ENCODE measurements at regions not wholly inside any gene's neighbourhood (a gene's known extent, or its start where the extent isn't known, plus 50 kb on each side); places are given as distances from the start of the nearest gene placed in this dataset.
"Not testable (repeated sequence)": the region's sequence is repeated elsewhere in the genome, so short reads cannot be mapped to it uniquely, and the experiment has no call there.

GRCh38 chr12:34613988-34614387, 591.7 kb downstream of the ALG10 start:
- TF ChIP-seq JUN (IDR thresholded peaks at IDR 0.05); CHD4 (IDR thresholded peaks at IDR 0.05; ENCODE audit: borderline replicate concordance); EP300 (IDR thresholded peaks at IDR 0.05); KDM1A (IDR thresholded peaks at IDR 0.05; ENCODE audit: low read depth); ESRRA (IDR thresholded peaks at IDR 0.05; ENCODE audit: borderline replicate concordance, low read length): not testable (repeated sequence)
- TF ChIP-seq, protein P1, sequence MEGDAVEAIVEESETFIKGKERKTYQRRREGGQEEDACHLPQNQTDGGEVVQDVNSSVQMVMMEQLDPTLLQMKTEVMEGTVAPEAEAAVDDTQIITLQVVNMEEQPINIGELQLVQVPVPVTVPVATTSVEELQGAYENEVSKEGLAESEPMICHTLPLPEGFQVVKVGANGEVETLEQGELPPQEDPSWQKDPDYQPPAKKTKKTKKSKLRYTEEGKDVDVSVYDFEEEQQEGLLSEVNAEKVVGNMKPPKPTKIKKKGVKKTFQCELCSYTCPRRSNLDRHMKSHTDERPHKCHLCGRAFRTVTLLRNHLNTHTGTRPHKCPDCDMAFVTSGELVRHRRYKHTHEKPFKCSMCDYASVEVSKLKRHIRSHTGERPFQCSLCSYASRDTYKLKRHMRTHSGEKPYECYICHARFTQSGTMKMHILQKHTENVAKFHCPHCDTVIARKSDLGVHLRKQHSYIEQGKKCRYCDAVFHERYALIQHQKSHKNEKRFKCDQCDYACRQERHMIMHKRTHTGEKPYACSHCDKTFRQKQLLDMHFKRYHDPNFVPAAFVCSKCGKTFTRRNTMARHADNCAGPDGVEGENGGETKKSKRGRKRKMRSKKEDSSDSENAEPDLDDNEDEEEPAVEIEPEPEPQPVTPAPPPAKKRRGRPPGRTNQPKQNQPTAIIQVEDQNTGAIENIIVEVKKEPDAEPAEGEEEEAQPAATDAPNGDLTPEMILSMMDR (IDR thresholded peaks at IDR 0.05) = not testable (repeated sequence)
- TF ChIP-seq, protein P2, sequence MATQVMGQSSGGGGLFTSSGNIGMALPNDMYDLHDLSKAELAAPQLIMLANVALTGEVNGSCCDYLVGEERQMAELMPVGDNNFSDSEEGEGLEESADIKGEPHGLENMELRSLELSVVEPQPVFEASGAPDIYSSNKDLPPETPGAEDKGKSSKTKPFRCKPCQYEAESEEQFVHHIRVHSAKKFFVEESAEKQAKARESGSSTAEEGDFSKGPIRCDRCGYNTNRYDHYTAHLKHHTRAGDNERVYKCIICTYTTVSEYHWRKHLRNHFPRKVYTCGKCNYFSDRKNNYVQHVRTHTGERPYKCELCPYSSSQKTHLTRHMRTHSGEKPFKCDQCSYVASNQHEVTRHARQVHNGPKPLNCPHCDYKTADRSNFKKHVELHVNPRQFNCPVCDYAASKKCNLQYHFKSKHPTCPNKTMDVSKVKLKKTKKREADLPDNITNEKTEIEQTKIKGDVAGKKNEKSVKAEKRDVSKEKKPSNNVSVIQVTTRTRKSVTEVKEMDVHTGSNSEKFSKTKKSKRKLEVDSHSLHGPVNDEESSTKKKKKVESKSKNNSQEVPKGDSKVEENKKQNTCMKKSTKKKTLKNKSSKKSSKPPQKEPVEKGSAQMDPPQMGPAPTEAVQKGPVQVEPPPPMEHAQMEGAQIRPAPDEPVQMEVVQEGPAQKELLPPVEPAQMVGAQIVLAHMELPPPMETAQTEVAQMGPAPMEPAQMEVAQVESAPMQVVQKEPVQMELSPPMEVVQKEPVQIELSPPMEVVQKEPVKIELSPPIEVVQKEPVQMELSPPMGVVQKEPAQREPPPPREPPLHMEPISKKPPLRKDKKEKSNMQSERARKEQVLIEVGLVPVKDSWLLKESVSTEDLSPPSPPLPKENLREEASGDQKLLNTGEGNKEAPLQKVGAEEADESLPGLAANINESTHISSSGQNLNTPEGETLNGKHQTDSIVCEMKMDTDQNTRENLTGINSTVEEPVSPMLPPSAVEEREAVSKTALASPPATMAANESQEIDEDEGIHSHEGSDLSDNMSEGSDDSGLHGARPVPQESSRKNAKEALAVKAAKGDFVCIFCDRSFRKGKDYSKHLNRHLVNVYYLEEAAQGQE (IDR thresholded peaks at IDR 0.05) = not testable (repeated sequence)
- TF ChIP-seq, protein P3, sequence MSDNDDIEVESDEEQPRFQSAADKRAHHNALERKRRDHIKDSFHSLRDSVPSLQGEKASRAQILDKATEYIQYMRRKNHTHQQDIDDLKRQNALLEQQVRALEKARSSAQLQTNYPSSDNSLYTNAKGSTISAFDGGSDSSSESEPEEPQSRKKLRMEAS (IDR thresholded peaks at IDR 0.05) = not testable (repeated sequence)
- TF ChIP-seq, protein P4, sequence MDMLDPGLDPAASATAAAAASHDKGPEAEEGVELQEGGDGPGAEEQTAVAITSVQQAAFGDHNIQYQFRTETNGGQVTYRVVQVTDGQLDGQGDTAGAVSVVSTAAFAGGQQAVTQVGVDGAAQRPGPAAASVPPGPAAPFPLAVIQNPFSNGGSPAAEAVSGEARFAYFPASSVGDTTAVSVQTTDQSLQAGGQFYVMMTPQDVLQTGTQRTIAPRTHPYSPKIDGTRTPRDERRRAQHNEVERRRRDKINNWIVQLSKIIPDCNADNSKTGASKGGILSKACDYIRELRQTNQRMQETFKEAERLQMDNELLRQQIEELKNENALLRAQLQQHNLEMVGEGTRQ (IDR thresholded peaks at IDR 0.05) = not testable (repeated sequence)
